MM.1S (cell line): ENCODE measurements at regions not wholly inside any gene's neighbourhood (a gene's known extent, or its start where the extent isn't known, plus 50 kb on each side); places are given as distances from the start of the nearest gene placed in this dataset.
"Not testable (repeated sequence)": the region's sequence is repeated elsewhere in the genome, so short reads cannot be mapped to it uniquely, and the experiment has no call there.

Experiments
- DNase-seq: peaks from one replicate; pipeline ENCODE4 v3.0.0-alpha.2; 2015
- H2AFZ ChIP-seq: fragments of 300-600 bp; sonication (generic); 2 replicates; pipeline ENCODE4 v1.6.0; 2016; ENCODE audit warnings: antibody characterized with exemption, low read length
- H3F3A ChIP-seq: fragments of 300-600 bp; sonication (generic); 2 replicates; pipeline ENCODE4 v1.6.1; 2016; ENCODE audit warnings: mild to moderate bottlenecking, antibody characterized with exemption, low read length, moderate library complexity, mixed read lengths; ENCODE audit not compliant: insufficient read depth
- H3K27ac ChIP-seq: fragments of 300-600 bp; sonication (generic); 2 replicates; pipeline ENCODE4 v1.5.1; 2016; ENCODE audit warnings: mild to moderate bottlenecking, low read length
- H3K27me3 ChIP-seq: fragments of 300-600 bp; sonication (generic); replicated peaks from 2 replicates; pipeline ENCODE4 v1.6.0; 2016; ENCODE audit warnings: low read length; ENCODE audit not compliant: insufficient read depth
- H3K36me3 ChIP-seq: fragments of 300-600 bp; sonication (generic); replicated peaks from 2 replicates; pipeline ENCODE4 v1.6.1; 2016; ENCODE audit warnings: mild to moderate bottlenecking, low read length, mixed read lengths; ENCODE audit not compliant: insufficient read depth
- H3K4me1 ChIP-seq: fragments of 300-600 bp; sonication (generic); 2 replicates; pipeline ENCODE4 v1.6.1; 2016; ENCODE audit warnings: low read length, mixed read lengths
- H3K4me2 ChIP-seq: fragments of 300-600 bp; sonication (generic); 2 replicates; pipeline ENCODE4 v1.6.0; 2016; ENCODE audit warnings: low read depth, low read length
- H3K4me3 ChIP-seq: fragments of 300-600 bp; sonication (generic); 2 replicates; pipeline ENCODE4 v1.5.1; 2016; ENCODE audit warnings: low read length, mixed read lengths
- H3K79me2 ChIP-seq: fragments of 300-600 bp; sonication (generic); 2 replicates; pipeline ENCODE4 v1.6.1; 2016; ENCODE audit warnings: mixed run types, low read length, mixed read lengths
- H3K9ac ChIP-seq: fragments of 300-600 bp; sonication (generic); 2 replicates; pipeline ENCODE4 v1.6.1; 2016; ENCODE audit warnings: low read length, mixed read lengths
- H3K9me2 ChIP-seq: fragments of 300-600 bp; sonication (generic); replicated peaks from 2 replicates; pipeline ENCODE4 v1.6.1; 2016; ENCODE audit warnings: mild to moderate bottlenecking, low read length, mixed read lengths; ENCODE audit not compliant: insufficient read depth
- H3K9me3 ChIP-seq: fragments of 300-600 bp; sonication (generic); replicated peaks from 2 replicates; pipeline ENCODE4 v1.6.1; 2016; ENCODE audit warnings: mild to moderate bottlenecking, low read length, mixed read lengths; ENCODE audit not compliant: insufficient read depth
- H4K20me1 ChIP-seq: fragments of 300-600 bp; sonication (generic); 2 replicates; pipeline ENCODE4 v1.6.1; 2016; ENCODE audit warnings: mild to moderate bottlenecking, low read length, moderate library complexity, mixed read lengths; ENCODE audit not compliant: insufficient read depth
- EZH2 ChIP-seq: fragments of 300-600 bp; sonication (generic); optimal IDR thresholded peaks from 2 replicates; pipeline ENCODE3; 2017; ENCODE audit warnings: low read depth, mild to moderate bottlenecking, antibody characterized with exemption, low read length, mixed read lengths
- EZH2phosphoT487 ChIP-seq: fragments of 300-600 bp; sonication (generic); IDR thresholded peaks from 2 replicates; pipeline ENCODE4 v1.6.1; 2018; ENCODE audit warnings: antibody characterized with exemption, low read length
- TF ChIP-seq, protein P1 (sequence below): fragments of 300-600 bp; sonication (generic); IDR thresholded peaks from 2 replicates; pipeline ENCODE4 v1.5.1; 2016; ENCODE audit warnings: antibody characterized with exemption, low read length, mixed read lengths

DNA sequence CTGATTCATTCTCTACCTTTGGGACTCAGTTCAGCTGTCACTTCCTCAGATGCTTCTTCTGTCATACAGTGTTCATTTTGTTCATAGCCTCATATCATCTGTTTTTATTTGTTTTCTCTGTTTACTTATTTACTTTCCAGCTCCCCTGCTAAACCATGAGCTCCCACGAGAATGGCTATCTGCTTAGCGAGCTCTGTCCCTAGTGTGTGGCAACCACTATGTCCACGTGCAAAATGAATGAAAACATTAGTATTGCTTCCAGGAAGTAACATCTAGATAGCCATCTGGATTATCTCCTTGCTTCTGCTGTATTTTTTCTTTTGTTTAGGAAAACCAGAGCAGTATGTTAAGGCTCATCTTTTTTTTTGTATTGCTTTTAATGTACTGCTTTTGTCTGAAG lies 417.0 kb upstream of the SLC35B3 start:
- H3K27me3 ChIP-seq: no peaks in the 10 kb centered on the region
- no peaks in the 10 kb centered on the region for H3K79me2 ChIP-seq
- H3F3A ChIP-seq: no peaks in the 10 kb centered on the region
- H3K4me2 ChIP-seq: no peak overlapping the region
- H3K9me3 ChIP-seq: no peaks in the 10 kb centered on the region
- H3K9me2 ChIP-seq: no peaks in the 10 kb centered on the region
- H3K4me3 ChIP-seq: no peak overlapping the region
- H3K36me3 ChIP-seq: no peaks in the 10 kb centered on the region
- no peak overlapping the region for H2AFZ ChIP-seq
- TF ChIP-seq EZH2phosphoT487 (no peak), EZH2 (no peak)
- TF ChIP-seq, protein P1, sequence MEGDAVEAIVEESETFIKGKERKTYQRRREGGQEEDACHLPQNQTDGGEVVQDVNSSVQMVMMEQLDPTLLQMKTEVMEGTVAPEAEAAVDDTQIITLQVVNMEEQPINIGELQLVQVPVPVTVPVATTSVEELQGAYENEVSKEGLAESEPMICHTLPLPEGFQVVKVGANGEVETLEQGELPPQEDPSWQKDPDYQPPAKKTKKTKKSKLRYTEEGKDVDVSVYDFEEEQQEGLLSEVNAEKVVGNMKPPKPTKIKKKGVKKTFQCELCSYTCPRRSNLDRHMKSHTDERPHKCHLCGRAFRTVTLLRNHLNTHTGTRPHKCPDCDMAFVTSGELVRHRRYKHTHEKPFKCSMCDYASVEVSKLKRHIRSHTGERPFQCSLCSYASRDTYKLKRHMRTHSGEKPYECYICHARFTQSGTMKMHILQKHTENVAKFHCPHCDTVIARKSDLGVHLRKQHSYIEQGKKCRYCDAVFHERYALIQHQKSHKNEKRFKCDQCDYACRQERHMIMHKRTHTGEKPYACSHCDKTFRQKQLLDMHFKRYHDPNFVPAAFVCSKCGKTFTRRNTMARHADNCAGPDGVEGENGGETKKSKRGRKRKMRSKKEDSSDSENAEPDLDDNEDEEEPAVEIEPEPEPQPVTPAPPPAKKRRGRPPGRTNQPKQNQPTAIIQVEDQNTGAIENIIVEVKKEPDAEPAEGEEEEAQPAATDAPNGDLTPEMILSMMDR: no peak
- no peaks in the 10 kb centered on the region for H3K4me1 ChIP-seq
- no peak overlapping the region for H3K9ac ChIP-seq
- no peak overlapping the region for H3K27ac ChIP-seq
- DNase-seq: no peak
- H4K20me1 ChIP-seq: no peaks in the 10 kb centered on the region

DNA sequence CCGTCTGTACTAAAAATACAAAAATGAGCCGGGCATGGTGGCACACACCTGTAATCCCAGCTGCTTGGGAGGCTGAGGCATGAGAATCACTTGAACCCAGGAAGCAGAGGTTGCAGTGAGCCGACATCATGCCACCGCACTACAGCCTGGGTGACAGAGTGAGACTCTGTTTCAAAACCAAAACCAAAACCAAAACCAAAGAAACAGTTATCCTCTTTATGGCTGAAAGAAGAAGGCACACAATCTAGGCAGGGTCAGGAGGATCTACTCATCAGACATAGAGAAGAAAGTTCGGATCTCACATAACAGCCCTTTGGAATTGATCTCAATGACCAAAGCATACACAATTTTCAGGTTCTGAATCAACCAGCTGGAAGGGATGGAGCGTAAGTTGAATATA lies 411.3 kb upstream of the SLC35B3 start:
- peak overlapping the region; percentile 9; the same call in 1 of the 2 replicates for H3K4me2 ChIP-seq
- H4K20me1 ChIP-seq, H3F3A ChIP-seq, H3K9me2 ChIP-seq, H3K27me3 ChIP-seq, H3K9ac ChIP-seq, H3K36me3 ChIP-seq, H3K79me2 ChIP-seq, H3K4me1 ChIP-seq, H3K27ac ChIP-seq, H3K4me3 ChIP-seq, H3K9me3 ChIP-seq: not testable (repeated sequence)
- DNase-seq: peak; percentile 9
- H2AFZ ChIP-seq: 0 out of 2 replicates have a peak overlapping the region, but pooled peaks have one; percentile 32

DNA sequence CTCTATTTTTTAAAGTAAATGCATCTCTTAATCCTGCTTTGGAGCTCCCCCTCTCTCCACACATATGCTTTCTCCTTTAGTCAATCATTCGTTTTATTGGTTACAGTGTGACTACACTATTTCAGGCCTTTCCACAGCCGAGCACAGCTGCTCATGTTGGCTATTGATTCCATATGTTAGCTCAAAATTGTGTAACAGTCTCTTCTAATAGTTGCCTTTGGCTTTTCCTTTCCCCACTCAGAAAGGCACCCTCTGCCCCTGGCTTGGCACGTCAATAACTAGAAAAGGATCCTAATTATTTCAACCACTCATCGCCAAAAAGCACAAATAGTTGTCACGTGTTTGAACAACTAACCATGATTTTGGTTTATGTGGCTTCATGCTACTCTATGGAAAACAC lies 410.3 kb upstream of the SLC35B3 start:
- no peak overlapping the region for H2AFZ ChIP-seq

DNA sequence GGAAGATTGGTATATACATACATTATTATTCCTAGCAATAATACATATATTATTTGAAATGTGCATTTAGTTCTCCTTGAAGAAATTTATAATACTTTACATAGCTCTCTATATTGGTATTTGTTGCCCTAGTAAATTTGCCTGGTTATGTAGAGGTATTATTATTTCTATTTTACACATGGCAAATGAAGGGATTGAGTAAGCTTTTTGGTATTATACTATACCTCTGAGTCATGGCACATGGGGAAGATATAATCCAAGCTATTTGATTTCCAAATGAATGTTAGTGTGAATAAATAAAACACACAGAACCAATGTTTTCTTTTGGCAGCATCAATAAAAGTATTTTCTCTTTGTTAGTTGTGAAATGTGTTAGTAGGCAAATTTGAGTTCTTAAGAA lies 409.6 kb upstream of the SLC35B3 start:
- H3K9me3 ChIP-seq: no peaks in the 10 kb centered on the region
- no peak overlapping the region for H3K4me3 ChIP-seq
- TF ChIP-seq, protein P1: no peak
- no peaks in the 10 kb centered on the region for H3K4me1 ChIP-seq
- H3F3A ChIP-seq: no peaks in the 10 kb centered on the region
- no peaks in the 10 kb centered on the region for H3K36me3 ChIP-seq
- H3K4me2 ChIP-seq: no peak overlapping the region
- H3K27ac ChIP-seq: no peak overlapping the region
- H4K20me1 ChIP-seq: no peaks in the 10 kb centered on the region
- H3K9me2 ChIP-seq: no peaks in the 10 kb centered on the region
- no peaks in the 10 kb centered on the region for H3K79me2 ChIP-seq
- DNase-seq: no peak
- H2AFZ ChIP-seq: no peak overlapping the region
- H3K9ac ChIP-seq: no peak overlapping the region
- H3K27me3 ChIP-seq: no peaks in the 10 kb centered on the region

More for the DNA sequence above, 410.3 kb upstream of the SLC35B3 start:
- Histone ChIP-seq H3K79me2 (no peaks in the 10 kb centered on the region), H3K4me2 (no peak overlapping the region), H3K36me3 (no peaks in the 10 kb centered on the region), H3K9ac (no peak overlapping the region), H3K9me3 (no peaks in the 10 kb centered on the region), H3K4me3 (no peak overlapping the region), H3K9me2 (no peaks in the 10 kb centered on the region), H4K20me1 (no peaks in the 10 kb centered on the region), H3K4me1 (no peaks in the 10 kb centered on the region), H3K27ac (no peak overlapping the region), H3F3A (no peaks in the 10 kb centered on the region), H3K27me3 (no peaks in the 10 kb centered on the region)
- no peak for DNase-seq
- TF ChIP-seq EZH2phosphoT487 (no peak), EZH2 (no peak)
- TF ChIP-seq, protein P1: no peak
